Colonic mucosa (tissue), 4 donors: ENCODE measurements at regions not wholly inside any gene's neighbourhood (a gene's known extent, or its start where the extent isn't known, plus 50 kb on each side); places are given as distances from the start of the nearest gene placed in this dataset.
"Not testable (repeated sequence)": the region's sequence is repeated elsewhere in the genome, so short reads cannot be mapped to it uniquely, and the experiment has no call there.

Experiments
- DNase-seq: peaks from one replicate; pipeline ENCODE4 v3.0.0-alpha.2; 2020
- H3K27ac ChIP-seq: fragments of 200-600 bp; one replicate; pipeline ENCODE4 v1.8.0; 2021
- H3K27me3 ChIP-seq: fragments of 200-600 bp; one replicate; pipeline ENCODE4 v1.8.0; 2021
- H3K36me3 ChIP-seq: fragments of 200-600 bp; one replicate; pipeline ENCODE4 v1.8.0; 2021
- H3K4me1 ChIP-seq: fragments of 200-600 bp; one replicate; pipeline ENCODE4 v1.8.0; 2021; ENCODE audit warnings: mild to moderate bottlenecking
- H3K4me3 ChIP-seq: fragments of 200-600 bp; one replicate; pipeline ENCODE4 v1.8.0; 2021
- H3K9ac ChIP-seq, 2 donors: one replicate each; pipeline ENCODE4 v1.7.0; 2013; ENCODE audit warnings: control low read depth in 2 of 2, low read depth in 2 of 2, low read length in 2 of 2
- H3K9me3 ChIP-seq: fragments of 200-600 bp; one replicate; pipeline ENCODE4 v1.8.0; 2021
- intact Hi-C: fragments of 100-400 bp; cut with DNase I; formaldehyde crosslinking; loops from one replicate; pipeline ENCODE4 v1.14.1; 2022
- TF ChIP-seq, protein P1 (sequence below): fragments of 200-600 bp; IDR thresholded peaks from one replicate; pipeline ENCODE4 v1.8.0; 2022; ENCODE audit warnings: antibody characterized with exemption, mild to moderate bottlenecking
- donor health status: healthy.
- donor health status: DM: no; HTN: no; CAD: no.
- donor health status: DM: no; HTN: no; CAD: no.

DNA sequence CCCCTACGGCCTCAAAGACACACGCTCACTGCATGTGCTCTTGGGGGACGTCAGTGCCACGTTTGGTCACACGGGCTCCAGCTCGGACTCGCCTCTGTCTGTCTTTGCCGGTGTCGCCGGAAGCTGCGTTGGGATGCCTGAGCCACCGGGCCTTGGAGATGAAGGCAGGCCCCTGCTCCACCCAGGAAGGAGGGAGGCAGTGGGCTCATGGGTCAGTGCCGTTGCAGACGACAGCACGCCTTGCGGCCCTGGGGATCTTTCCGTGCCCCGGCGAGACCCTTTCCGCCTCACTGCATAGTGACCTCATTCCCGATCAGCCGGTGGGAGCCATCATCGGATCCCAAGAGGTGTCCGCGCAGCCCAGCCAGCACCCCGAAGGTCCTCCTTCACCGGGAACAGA lies 1407.3 kb upstream of the PCDH10 start:
- intact Hi-C loops, H3K27me3 ChIP-seq, H3K4me1 ChIP-seq, H3K4me3 ChIP-seq, H3K9ac ChIP-seq, DNase-seq, H3K36me3 ChIP-seq, H3K27ac ChIP-seq, H3K9me3 ChIP-seq: not testable (repeated sequence)

DNA sequence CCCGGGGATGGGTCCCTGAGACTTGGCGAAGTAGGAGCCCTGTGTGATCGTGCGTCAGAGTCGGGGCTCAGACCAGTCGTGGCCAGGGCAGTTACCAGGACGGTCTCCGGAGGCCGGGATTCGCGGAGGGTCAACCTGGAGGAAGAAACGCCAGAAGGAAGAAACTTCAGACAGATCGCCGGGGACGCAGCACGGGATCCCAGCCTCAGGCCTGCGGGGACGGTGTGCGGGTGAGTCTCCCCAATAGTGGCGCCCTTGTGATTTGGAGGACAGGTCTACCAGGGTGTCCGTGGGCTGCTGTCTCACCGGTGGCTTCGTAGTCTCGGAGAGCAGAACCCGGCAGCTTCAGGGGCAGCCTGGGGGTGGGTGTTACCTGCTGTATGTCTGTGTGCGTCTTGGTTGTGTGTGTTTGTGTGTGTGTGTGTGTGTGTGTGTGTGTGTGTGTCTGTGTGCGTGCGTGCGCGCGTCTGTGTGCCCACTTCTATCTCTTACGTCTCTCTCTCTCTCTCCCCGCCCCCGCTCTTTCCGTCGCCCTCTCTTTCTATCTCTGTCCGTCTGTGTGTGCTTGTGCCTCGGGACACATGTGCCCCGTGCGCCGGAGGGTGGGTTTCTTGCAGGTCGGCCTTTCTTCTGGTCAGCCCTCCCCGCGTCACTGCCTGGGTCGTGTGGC lies 1406.4 kb upstream of the PCDH10 start:
- H3K4me1 ChIP-seq, H3K4me3 ChIP-seq, H3K36me3 ChIP-seq, H3K9me3 ChIP-seq, intact Hi-C loops, H3K9ac ChIP-seq, H3K27me3 ChIP-seq, H3K27ac ChIP-seq: not testable (repeated sequence)
- DNase-seq: peak; percentile 29

DNA sequence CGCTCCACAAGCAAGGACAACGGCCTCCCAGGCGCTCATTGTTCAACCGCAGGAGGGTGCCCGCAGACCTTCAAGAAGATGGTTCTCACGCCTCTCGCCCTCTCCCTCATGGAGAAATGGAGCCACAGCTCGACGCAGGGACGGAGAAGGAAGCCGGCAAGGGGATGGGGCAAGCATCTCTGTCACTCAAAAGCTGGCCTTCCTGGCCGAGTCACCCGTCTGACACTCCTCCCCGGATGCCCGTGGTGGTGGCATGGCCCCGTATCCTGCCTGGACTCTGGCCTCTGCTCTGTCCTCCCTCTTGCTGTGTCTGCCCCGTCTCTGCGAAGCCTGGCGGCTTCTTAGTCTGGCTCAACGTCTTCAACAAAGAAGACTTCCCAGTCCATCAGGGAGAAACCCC lies 1405.7 kb upstream of the PCDH10 start:
- H3K9ac ChIP-seq, H3K4me3 ChIP-seq, H3K9me3 ChIP-seq, intact Hi-C loops, H3K36me3 ChIP-seq, H3K27me3 ChIP-seq, H3K27ac ChIP-seq, H3K4me1 ChIP-seq: not testable (repeated sequence)
- DNase-seq: peak; percentile 32

DNA sequence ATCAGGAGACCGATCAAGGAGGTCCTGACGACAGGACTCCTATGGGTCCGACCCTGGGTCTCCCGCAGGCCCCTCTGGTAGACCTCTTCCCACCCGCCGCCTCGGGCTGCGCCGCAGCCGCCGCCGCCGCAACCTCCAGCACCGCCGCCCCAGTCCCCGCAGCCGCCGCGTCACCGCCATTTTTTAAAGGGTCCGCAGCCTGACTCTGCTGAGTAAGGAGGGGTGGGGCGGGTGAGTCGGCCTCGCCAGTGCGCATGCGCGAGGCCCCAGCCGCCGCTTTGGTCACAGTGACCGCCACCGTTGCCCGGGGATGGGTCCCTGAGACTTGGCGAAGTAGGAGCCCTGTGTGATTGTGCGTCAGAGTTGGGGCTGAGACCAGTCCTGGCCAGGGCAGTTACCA lies 1401.9 kb upstream of the PCDH10 start:
- DNase-seq, H3K27me3 ChIP-seq, H3K4me3 ChIP-seq, H3K27ac ChIP-seq, H3K9me3 ChIP-seq, H3K4me1 ChIP-seq, intact Hi-C loops, H3K36me3 ChIP-seq, H3K9ac ChIP-seq: not testable (repeated sequence)

DNA sequence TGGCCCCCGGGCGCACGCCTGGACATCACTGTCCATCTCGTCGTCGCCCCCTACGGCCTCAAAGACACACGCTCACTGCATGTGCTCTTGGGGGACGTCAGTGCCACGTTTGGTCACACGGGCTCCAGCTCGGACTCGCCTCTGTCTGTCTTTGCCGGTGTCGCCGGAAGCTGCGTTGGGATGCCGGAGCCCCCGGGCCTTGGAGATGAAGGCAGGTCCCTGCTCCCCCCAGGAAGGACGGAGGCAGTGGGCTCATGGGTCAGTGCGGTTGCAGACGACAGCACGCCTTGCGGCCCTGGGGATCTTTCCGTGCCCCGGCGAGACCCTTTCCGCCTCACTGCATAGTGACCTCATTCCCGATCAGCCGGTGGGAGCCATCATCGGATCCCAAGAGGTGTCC lies 1399.9 kb upstream of the PCDH10 start:
- intact Hi-C loops, DNase-seq, H3K27me3 ChIP-seq: not testable (repeated sequence)

DNA sequence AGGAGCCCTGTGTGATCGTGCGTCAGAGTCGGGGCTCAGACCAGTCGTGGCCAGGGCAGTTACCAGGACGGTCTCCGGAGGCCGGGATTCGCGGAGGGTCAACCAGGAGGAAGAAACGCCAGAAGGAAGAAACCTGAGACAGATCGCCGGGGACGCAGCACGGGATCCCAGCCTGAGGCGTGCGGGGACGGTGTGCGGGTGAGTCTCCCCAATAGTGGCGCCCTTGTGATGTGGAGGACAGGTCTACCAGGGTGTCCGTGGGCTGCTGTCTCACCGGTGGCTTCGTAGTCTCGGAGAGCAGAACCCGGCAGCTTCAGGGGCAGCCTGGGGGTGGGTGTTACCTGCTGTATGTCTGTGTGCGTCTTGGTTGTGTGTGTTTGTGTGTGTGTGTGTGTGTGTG lies 1399.1 kb upstream of the PCDH10 start:
- intact Hi-C loops, H3K4me1 ChIP-seq, H3K36me3 ChIP-seq, H3K4me3 ChIP-seq, H3K9me3 ChIP-seq, H3K9ac ChIP-seq, H3K27ac ChIP-seq, H3K27me3 ChIP-seq: not testable (repeated sequence)
- peak; percentile 40 for DNase-seq

More for the DNA sequence above, 1399.9 kb upstream of the PCDH10 start:
- H3K4me1 ChIP-seq, H3K9ac ChIP-seq, H3K4me3 ChIP-seq, H3K36me3 ChIP-seq, H3K9me3 ChIP-seq, H3K27ac ChIP-seq: not testable (repeated sequence)

DNA sequence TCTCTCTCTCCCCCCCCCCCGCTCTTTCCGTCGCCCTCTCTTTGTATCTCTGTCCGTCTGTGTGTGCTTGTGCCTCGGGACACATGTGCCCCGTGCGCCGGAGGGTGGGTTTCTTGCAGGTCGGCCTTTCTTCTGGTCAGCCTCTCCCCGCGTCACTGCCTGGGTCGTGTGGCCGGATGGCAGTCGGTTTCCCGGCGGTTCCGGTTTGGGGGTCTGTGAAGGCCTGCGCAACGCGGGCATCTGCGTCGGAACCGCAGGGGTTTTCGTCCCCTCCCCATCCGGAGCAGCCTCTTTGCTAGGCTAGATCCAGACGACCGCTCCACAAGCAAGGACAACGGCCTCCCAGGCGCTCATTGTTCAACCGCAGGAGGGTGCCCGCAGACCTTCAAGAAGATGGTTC lies 1398.6 kb upstream of the PCDH10 start:
- H3K9ac ChIP-seq, H3K27me3 ChIP-seq, H3K4me1 ChIP-seq, H3K4me3 ChIP-seq, intact Hi-C loops, H3K27ac ChIP-seq, H3K9me3 ChIP-seq, H3K36me3 ChIP-seq: not testable (repeated sequence)
- peak; percentile 48 for DNase-seq

DNA sequence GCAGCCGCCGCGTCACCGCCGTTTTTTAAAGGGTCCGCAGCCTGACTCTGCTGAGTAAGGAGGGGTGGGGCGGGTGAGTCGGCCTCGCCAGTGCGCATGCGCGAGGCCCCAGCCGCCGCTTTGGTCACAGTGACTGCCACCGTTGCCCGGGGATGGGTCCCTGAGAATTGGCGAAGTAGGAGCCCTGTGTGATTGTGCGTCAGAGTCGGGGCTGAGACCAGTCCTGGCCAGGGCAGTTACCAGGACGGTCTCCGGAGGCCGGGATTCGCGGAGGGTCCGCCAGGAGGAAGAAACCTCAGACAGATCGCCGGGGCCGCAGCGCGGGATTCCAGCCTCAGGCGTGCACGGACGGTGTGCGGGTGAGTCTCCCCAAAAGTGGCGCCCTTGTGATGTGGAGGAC lies 1386.9 kb upstream of the PCDH10 start:
- H3K4me1 ChIP-seq, H3K9ac ChIP-seq, intact Hi-C loops, H3K36me3 ChIP-seq, H3K27me3 ChIP-seq, H3K27ac ChIP-seq, H3K4me3 ChIP-seq, DNase-seq, H3K9me3 ChIP-seq: not testable (repeated sequence)

DNA sequence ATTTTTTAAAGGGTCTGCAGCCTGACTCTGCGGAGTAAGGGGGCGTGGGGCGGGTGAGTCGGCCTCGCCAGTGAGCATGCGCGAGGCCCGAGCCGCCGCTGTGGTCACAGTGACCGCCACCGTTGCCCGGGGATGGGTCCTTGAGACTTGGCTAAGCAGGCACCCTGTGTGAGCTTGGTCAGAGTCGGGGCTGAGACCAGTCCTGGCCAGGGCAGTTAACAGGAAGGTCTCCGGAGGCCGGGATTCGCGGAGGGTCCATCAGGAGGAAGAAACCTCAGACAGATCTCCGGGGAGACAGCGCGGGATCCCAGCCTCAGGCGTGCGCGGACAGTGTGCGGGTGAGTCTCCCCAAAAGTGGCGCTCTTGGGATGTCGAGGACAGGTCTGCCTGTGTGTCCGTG lies 1384.4 kb upstream of the PCDH10 start:
- no peaks in the 10 kb centered on the region for H3K9me3 ChIP-seq
- H3K4me3 ChIP-seq: no peak overlapping the region
- TF ChIP-seq, protein P1, sequence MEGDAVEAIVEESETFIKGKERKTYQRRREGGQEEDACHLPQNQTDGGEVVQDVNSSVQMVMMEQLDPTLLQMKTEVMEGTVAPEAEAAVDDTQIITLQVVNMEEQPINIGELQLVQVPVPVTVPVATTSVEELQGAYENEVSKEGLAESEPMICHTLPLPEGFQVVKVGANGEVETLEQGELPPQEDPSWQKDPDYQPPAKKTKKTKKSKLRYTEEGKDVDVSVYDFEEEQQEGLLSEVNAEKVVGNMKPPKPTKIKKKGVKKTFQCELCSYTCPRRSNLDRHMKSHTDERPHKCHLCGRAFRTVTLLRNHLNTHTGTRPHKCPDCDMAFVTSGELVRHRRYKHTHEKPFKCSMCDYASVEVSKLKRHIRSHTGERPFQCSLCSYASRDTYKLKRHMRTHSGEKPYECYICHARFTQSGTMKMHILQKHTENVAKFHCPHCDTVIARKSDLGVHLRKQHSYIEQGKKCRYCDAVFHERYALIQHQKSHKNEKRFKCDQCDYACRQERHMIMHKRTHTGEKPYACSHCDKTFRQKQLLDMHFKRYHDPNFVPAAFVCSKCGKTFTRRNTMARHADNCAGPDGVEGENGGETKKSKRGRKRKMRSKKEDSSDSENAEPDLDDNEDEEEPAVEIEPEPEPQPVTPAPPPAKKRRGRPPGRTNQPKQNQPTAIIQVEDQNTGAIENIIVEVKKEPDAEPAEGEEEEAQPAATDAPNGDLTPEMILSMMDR: no peak

DNA sequence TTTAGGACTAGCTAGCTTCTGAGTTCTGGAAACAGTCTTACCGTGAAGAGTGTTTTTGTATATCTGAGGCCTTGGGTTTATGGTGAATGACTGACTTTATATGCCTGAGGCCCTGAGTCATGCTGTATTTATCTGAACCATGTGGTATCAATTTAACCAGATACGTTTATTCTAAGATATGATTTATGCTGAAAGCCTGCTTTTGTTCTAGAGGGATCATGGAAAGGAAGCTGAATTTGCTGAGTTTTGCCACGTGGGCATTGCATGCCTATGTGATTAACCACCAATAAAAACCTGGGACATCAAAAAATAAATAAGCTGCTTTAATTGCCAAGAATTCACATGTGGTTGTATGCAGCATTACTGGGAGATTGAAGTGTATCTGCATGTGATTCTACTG lies 1374.7 kb upstream of the PCDH10 start:
- H3K9ac ChIP-seq, H3K27me3 ChIP-seq, H3K4me1 ChIP-seq, DNase-seq, H3K36me3 ChIP-seq, intact Hi-C loops, H3K4me3 ChIP-seq, H3K9me3 ChIP-seq, H3K27ac ChIP-seq: not testable (repeated sequence)

More for the DNA sequence above, 1384.4 kb upstream of the PCDH10 start:
- intact Hi-C loops: no loop called here
- H3K36me3 ChIP-seq: no peaks in the 10 kb centered on the region
- no peak overlapping the region for H3K27ac ChIP-seq
- no peak for DNase-seq
- H3K4me1 ChIP-seq: no peaks in the 10 kb centered on the region
- H3K27me3 ChIP-seq: no peaks in the 10 kb centered on the region
- no peak overlapping the region for H3K9ac ChIP-seq

DNA sequence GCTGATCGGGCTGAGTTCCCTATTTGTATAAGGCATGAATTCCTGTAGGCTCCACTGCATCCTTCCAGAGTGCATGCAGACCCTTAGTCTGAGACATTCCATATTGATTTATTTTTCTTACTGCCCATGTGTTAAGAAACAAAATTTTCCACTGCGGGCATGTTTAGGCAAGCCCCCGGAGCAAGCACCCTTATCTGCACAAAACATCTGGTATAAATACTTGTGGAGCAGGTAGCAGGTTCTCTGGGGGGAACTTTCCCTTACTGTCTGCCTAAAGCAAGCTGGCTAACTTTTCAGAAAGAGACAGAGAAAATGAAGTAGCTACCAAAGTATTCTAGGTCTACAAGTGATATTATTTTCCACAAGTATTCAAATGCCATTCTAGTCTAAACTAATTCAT lies 1338.5 kb upstream of the PCDH10 start:
- H3K9me3 ChIP-seq, H3K36me3 ChIP-seq, H3K4me3 ChIP-seq, H3K27ac ChIP-seq, intact Hi-C loops, DNase-seq, H3K9ac ChIP-seq, H3K27me3 ChIP-seq, H3K4me1 ChIP-seq: not testable (repeated sequence)
